HCT116 (cell line): ENCODE measurements at regions not wholly inside any gene's neighbourhood (a gene's known extent, or its start where the extent isn't known, plus 50 kb on each side); places are given as distances from the start of the nearest gene placed in this dataset.

ENCODE experiments used
- ATAC-seq: fragments of 200-7000 bp; cut with Tn5 transposase; 2 replicates; pipeline ENCODE4 v1.9.1; 2020; ENCODE audit warnings: mild to moderate bottlenecking, moderate library complexity
- BruUV-seq: library from RNA; stranded (reverse); fragments of 400-500 nt; replicated peaks from 2 replicates; lab custom pipeline; 2021; lab: Mats Ljungman, UMichigan
- CTCF ChIA-PET: fragments of 300-600 bp; sonication (Branson Sonifier 250); formaldehyde crosslinking; loops from one replicate; lab custom pipeline; 2021; ENCODE audit warnings: antibody characterized with exemption; lab: Charles Lee
- POLR2A ChIA-PET: fragments of 300-600, 350-600 bp; sonication (Branson Sonifier 250); formaldehyde crosslinking; loops from one replicate; lab custom pipeline; 2021; ENCODE audit warnings: antibody characterized with exemption; lab: Charles Lee
- RAD21 ChIA-PET, 2 experiments: fragments of 300-600 bp; sonication (Branson Sonifier 250); formaldehyde crosslinking; loops; one replicate each; lab custom pipeline; 2023; ENCODE audit warnings: low total read pairs in 2 of 2; ENCODE audit not compliant: uncharacterized antibody in 2 of 2, unreplicated experiment in 2 of 2, low non-redundant PET in 1 of 2; lab: Charles Lee
- DNase-seq: peaks from one replicate; pipeline ENCODE4 v3.0.0-alpha.2; 2010; ENCODE audit warnings: low read depth, low spot score
- H2AFZ ChIP-seq: fragments of 200-600 bp; shearing (Covaris generic), sonication (generic); 2 replicates; pipeline ENCODE4 v1.6.1; 2017; ENCODE audit warnings: low read depth, mixed run types, mixed read lengths, antibody characterized with exemption, low read length; ENCODE audit not compliant: poor library complexity, severe bottlenecking
- H3K27ac ChIP-seq: 2 replicates; pipeline ENCODE4 v1.5.1; 2012; ENCODE audit warnings: low read depth, low read length
- H3K27me3 ChIP-seq: fragments of 200-600 bp; sonication (generic); 2 replicates; pipeline ENCODE4 v1.6.1; 2016; ENCODE audit warnings: mixed run types, low read length, mixed read lengths; ENCODE audit not compliant: insufficient read depth
- H3K36me3 ChIP-seq, 2 experiments: fragments of 200-500 bp in 1 of 2; fragments of 200-600 bp in 1 of 2; sonication (Bioruptor generic) in 1 of 2; sonication (generic) in 1 of 2; 2 replicates each; pipeline versions ENCODE4 v1.5.1 to v1.6.1; 2014 to 2016; ENCODE audit warnings: low read length in 2 of 2, inconsistent platforms in 1 of 2, mixed read lengths in 1 of 2, mixed run types in 1 of 2; ENCODE audit not compliant: insufficient read depth in 2 of 2, control insufficient read depth in 1 of 2
- H3K4me1 ChIP-seq, 2 experiments: fragments of 200-600 bp in 1 of 2; sonication (generic) in 1 of 2; 2 replicates each; pipeline versions ENCODE4 v1.5.1 to v1.6.1; 2012 to 2017; ENCODE audit warnings: low read length in 2 of 2, inconsistent platforms in 1 of 2, mild to moderate bottlenecking in 1 of 2, mixed read lengths in 1 of 2, mixed run types in 1 of 2, moderate library complexity in 1 of 2; ENCODE audit not compliant: insufficient read depth in 2 of 2, control insufficient read depth in 1 of 2
- H3K4me2 ChIP-seq: fragments of 200-600 bp; sonication (generic); 2 replicates; pipeline ENCODE4 v1.6.1; 2017; ENCODE audit warnings: mixed run types, low read length, mixed read lengths
- H3K4me3 ChIP-seq, 2 experiments: fragments of 200-600 bp in 1 of 2; sonication (generic) in 1 of 2; replicated peaks in 1 of 2; 2 replicates each; pipeline ENCODE4 v1.5.1; 2011 to 2016; ENCODE audit warnings: low read length in 2 of 2, control low read depth in 1 of 2, low read depth in 1 of 2, mild to moderate bottlenecking in 1 of 2, mixed read lengths in 1 of 2, mixed run types in 1 of 2
- H3K79me2 ChIP-seq: fragments of 200-600 bp; sonication (generic); 2 replicates; pipeline ENCODE4 v1.6.1; 2017; ENCODE audit warnings: mild to moderate bottlenecking, mixed run types, low read length, moderate library complexity, mixed read lengths; ENCODE audit not compliant: insufficient read depth
- H3K9ac ChIP-seq: fragments of 200-600 bp; sonication (generic); 2 replicates; pipeline ENCODE4 v1.6.1; 2016; ENCODE audit warnings: low read length, mixed read lengths
- H3K9me2 ChIP-seq: fragments of 200-600 bp; sonication (generic), shearing (Covaris generic); 2 replicates; pipeline ENCODE4 v1.6.1; 2017; ENCODE audit warnings: mixed run types, mild to moderate bottlenecking, moderate library complexity; ENCODE audit not compliant: insufficient read depth
- H3K9me3 ChIP-seq, 2 experiments: fragments of 200-500 bp in 1 of 2; fragments of 200-600 bp in 1 of 2; sonication (Bioruptor generic) in 1 of 2; sonication (generic) in 1 of 2; 2 replicates each; pipeline ENCODE4 v1.6.1; 2014 to 2017; ENCODE audit warnings: low read length in 2 of 2, mixed read lengths in 2 of 2, inconsistent platforms in 1 of 2, low read depth in 1 of 2, mild to moderate bottlenecking in 1 of 2, mixed run types in 1 of 2, moderate library complexity in 1 of 2; ENCODE audit not compliant: control insufficient read depth in 1 of 2, insufficient read depth in 1 of 2
- H4K20me1 ChIP-seq: fragments of 200-600 bp; sonication (generic), shearing (Covaris generic); 2 replicates; pipeline ENCODE4 v1.6.1; 2017; ENCODE audit warnings: mixed run types, mild to moderate bottlenecking, moderate library complexity; ENCODE audit not compliant: insufficient read depth
- ATF3 ChIP-seq: IDR thresholded peaks from 2 replicates; pipeline ENCODE4 v1.6.1; 2012
- CBX3 ChIP-seq: IDR thresholded peaks from 2 replicates; pipeline ENCODE4 v1.6.1; 2012; ENCODE audit warnings: low read depth
- CEBPB ChIP-seq: IDR thresholded peaks from 2 replicates; pipeline ENCODE4 v1.6.1; 2012; ENCODE audit warnings: low read depth
- EGR1 ChIP-seq: IDR thresholded peaks from 2 replicates; pipeline ENCODE4 v1.6.1; 2012; ENCODE audit warnings: low read depth
- ELF1 ChIP-seq: IDR thresholded peaks from 2 replicates; pipeline ENCODE4 v1.6.1; 2012; ENCODE audit warnings: low read depth, borderline replicate concordance
- EZH2 ChIP-seq: fragments of 200-600 bp; sonication (generic); IDR thresholded peaks from 2 replicates; pipeline ENCODE4 v1.6.1; 2017; ENCODE audit warnings: antibody characterized with exemption, mixed run types
- EZH2phosphoT487 ChIP-seq: fragments of 200-600 bp; IDR thresholded peaks from 2 replicates; pipeline ENCODE4 v1.6.1; 2018; ENCODE audit warnings: antibody characterized with exemption, borderline replicate concordance
- FOSL1 ChIP-seq: IDR thresholded peaks from 2 replicates; pipeline ENCODE4 v1.6.1; 2012; ENCODE audit warnings: low read depth
- JUND ChIP-seq: IDR thresholded peaks from 2 replicates; pipeline ENCODE4 v1.6.1; 2012
- POLR2A ChIP-seq: IDR thresholded peaks from 2 replicates; pipeline ENCODE4 v1.7.0; 2011; ENCODE audit warnings: borderline replicate concordance; ENCODE audit not compliant: insufficient read depth, insufficient read length; ENCODE audit errors: extremely low read depth
- RAD21 ChIP-seq: IDR thresholded peaks from 2 replicates; pipeline ENCODE4 v1.6.1; 2012; ENCODE audit warnings: low read depth, mild to moderate bottlenecking
- SIN3A ChIP-seq: IDR thresholded peaks from 2 replicates; pipeline ENCODE4 v1.6.1; 2012; ENCODE audit warnings: low read depth
- SP1 ChIP-seq: IDR thresholded peaks from 2 replicates; pipeline ENCODE4 v1.6.1; 2012; ENCODE audit warnings: low read depth
- SRF ChIP-seq: IDR thresholded peaks from 2 replicates; pipeline ENCODE4 v1.6.1; 2012; ENCODE audit warnings: low read depth
- TCF7L2 ChIP-seq: IDR thresholded peaks from 2 replicates; pipeline ENCODE4 v1.7.0; 2011; ENCODE audit warnings: borderline replicate concordance, inconsistent platforms; ENCODE audit not compliant: insufficient read depth, insufficient read length; ENCODE audit errors: extremely low read depth
- YY1 ChIP-seq: IDR thresholded peaks from 2 replicates; pipeline ENCODE4 v1.6.1; 2011; ENCODE audit warnings: low read length, low read depth, moderate library complexity, mild to moderate bottlenecking; ENCODE audit not compliant: insufficient replicate concordance; ENCODE audit errors: extremely low read depth
- ZFX ChIP-seq: fragments of 450-650 bp; IDR thresholded peaks from 2 replicates; pipeline ENCODE4 v1.6.1; 2017
- ZNF274 ChIP-seq: fragments of 200-500 bp; sonication (Bioruptor generic); IDR thresholded peaks from 2 replicates; pipeline ENCODE4 v1.6.1; 2014; ENCODE audit warnings: mild to moderate bottlenecking, low read depth, low read length, inconsistent platforms
- intact Hi-C: fragments of 100-400 bp; cut with micrococcal nuclease; formaldehyde crosslinking; loops from 2 replicates; pipeline ENCODE4 v1.10.0; 2022
- TF ChIP-seq, protein P1 (sequence below), 3 experiments: fragments of 200-600 bp in 1 of 3; sonication (generic) in 1 of 3; IDR thresholded peaks in 2 of 3; conservative IDR thresholded peaks in 1 of 3; 2 replicates each; pipeline ENCODE4 v1.5.1; 2012 to 2017; ENCODE audit warnings: low read depth in 2 of 3, low read length in 2 of 3, antibody characterized with exemption in 1 of 3, borderline replicate concordance in 1 of 3, control low read depth in 1 of 3, mild to moderate bottlenecking in 1 of 3, mixed read lengths in 1 of 3, mixed run types in 1 of 3, moderate library complexity in 1 of 3; ENCODE audit not compliant: insufficient read depth in 1 of 3
- TF ChIP-seq, protein P2 (sequence below): IDR thresholded peaks from 2 replicates; pipeline ENCODE4 v1.6.1; 2011; ENCODE audit warnings: mild to moderate bottlenecking, low read length, moderate library complexity; ENCODE audit not compliant: insufficient replicate concordance; ENCODE audit errors: extremely low read depth

DNA sequence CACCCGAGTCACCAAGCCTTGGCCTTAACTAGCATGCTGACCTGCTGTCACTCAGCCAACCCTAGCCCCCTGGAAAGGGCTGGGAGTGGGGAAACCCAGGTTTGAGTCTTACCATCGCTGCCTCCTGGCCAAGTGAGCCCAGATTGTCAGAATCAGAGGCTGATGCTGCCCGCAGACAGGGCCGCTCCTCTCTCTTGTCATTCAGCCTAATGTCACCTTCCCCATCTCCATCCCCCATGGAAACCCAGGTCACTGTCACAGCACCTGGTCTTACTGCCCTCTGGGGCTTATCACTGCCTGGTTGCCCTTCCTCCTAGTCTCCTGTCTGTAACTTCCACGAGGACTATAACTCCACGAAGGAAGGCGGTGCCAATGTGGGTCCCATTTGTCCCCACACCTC lies 53.6 kb upstream of the CASZ1 start:
- no peaks in the 10 kb centered on the region for H4K20me1 ChIP-seq
- DNase-seq (no peak), ATAC-seq (no peak)
- H2AFZ ChIP-seq, result no peak overlapping the region
- H3K36me3 ChIP-seq, result no peaks in the 10 kb centered on the region
- H3K4me2 ChIP-seq, result no peak overlapping the region
- no peaks in the 10 kb centered on the region for H3K9me2 ChIP-seq
- BruUV-seq, result no TSS peak
- RAD21 ChIA-PET, result no interaction called here
- no peak overlapping the region for H3K9ac ChIP-seq
- H3K79me2 ChIP-seq, result no peaks in the 10 kb centered on the region
- no peaks in the 10 kb centered on the region for H3K9me3 ChIP-seq
- intact Hi-C loops, result no loop called here
- POLR2A ChIA-PET, result no interaction called here
- H3K27ac ChIP-seq, result no peak overlapping the region
- no peaks in the 10 kb centered on the region for H3K27me3 ChIP-seq
- no peaks in the 10 kb centered on the region for H3K4me1 ChIP-seq
- no peak overlapping the region for H3K4me3 ChIP-seq
- CTCF ChIA-PET, result no interaction called here
- TF ChIP-seq ELF1 (no peak), TCF7L2 (no peak), ZNF274 (no peak), EGR1 (no peak), CEBPB (no peak), JUND (no peak), POLR2A (no peak), SIN3A (no peak), CBX3 (no peak), RAD21 (no peak), FOSL1 (no peak), SRF (no peak), EZH2phosphoT487 (no peak), EZH2 (no peak), YY1 (no peak), ZFX (no peak), SP1 (no peak), ATF3 (no peak)
- TF ChIP-seq, protein P1, sequence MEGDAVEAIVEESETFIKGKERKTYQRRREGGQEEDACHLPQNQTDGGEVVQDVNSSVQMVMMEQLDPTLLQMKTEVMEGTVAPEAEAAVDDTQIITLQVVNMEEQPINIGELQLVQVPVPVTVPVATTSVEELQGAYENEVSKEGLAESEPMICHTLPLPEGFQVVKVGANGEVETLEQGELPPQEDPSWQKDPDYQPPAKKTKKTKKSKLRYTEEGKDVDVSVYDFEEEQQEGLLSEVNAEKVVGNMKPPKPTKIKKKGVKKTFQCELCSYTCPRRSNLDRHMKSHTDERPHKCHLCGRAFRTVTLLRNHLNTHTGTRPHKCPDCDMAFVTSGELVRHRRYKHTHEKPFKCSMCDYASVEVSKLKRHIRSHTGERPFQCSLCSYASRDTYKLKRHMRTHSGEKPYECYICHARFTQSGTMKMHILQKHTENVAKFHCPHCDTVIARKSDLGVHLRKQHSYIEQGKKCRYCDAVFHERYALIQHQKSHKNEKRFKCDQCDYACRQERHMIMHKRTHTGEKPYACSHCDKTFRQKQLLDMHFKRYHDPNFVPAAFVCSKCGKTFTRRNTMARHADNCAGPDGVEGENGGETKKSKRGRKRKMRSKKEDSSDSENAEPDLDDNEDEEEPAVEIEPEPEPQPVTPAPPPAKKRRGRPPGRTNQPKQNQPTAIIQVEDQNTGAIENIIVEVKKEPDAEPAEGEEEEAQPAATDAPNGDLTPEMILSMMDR (IDR thresholded peaks at IDR 0.05 in 2 of 3, conservative IDR thresholded peaks at IDR 0.05 in 1 of 3; ENCODE audit: borderline replicate concordance in 1 of 3, insufficient read depth in 1 of 3, low read depth in 2 of 3, low read length in 2 of 3), result no peak
- TF ChIP-seq, protein P2, sequence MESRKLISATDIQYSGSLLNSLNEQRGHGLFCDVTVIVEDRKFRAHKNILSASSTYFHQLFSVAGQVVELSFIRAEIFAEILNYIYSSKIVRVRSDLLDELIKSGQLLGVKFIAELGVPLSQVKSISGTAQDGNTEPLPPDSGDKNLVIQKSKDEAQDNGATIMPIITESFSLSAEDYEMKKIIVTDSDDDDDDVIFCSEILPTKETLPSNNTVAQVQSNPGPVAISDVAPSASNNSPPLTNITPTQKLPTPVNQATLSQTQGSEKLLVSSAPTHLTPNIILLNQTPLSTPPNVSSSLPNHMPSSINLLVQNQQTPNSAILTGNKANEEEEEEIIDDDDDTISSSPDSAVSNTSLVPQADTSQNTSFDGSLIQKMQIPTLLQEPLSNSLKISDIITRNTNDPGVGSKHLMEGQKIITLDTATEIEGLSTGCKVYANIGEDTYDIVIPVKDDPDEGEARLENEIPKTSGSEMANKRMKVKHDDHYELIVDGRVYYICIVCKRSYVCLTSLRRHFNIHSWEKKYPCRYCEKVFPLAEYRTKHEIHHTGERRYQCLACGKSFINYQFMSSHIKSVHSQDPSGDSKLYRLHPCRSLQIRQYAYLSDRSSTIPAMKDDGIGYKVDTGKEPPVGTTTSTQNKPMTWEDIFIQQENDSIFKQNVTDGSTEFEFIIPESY, result no peak
